SHP77 (cell line): ENCODE measurements at regions not wholly inside any gene's neighbourhood (a gene's known extent, or its start where the extent isn't known, plus 50 kb on each side); places are given as distances from the start of the nearest gene placed in this dataset.

Experiments used
- DNase-seq, 2 experiments: peaks; one replicate each; lab custom pipeline; 2025; lab: John Stamatoyannopoulos, UW

- DNase-seq = no peak
Observed at GRCh38 chr2:128874608-128875007, 555.9 kb upstream of the HS6ST1 start.

GRCh38 chr2:128876986-128877983 lies 558.6 kb upstream of the HS6ST1 start:
- DNase-seq = no peak

GRCh38 chr2:128879161-128879560 lies 560.5 kb upstream of the HS6ST1 start:
- DNase-seq = no peak

GRCh38 chr2:128894896-128895295 lies 576.2 kb upstream of the HS6ST1 start:
- peak in 1 of 2 experiments; percentile 2 for DNase-seq

- DNase-seq = no peak
Observed at GRCh38 chr2:128901572-128902391, 583.1 kb upstream of the HS6ST1 start.

- DNase-seq = no peak
Observed at GRCh38 chr2:128903637-128904036, 585.0 kb upstream of the HS6ST1 start.

GRCh38 chr2:128911276-128911675 lies 592.6 kb upstream of the HS6ST1 start:
- no peak for DNase-seq

GRCh38 chr2:128914320-128914719 lies 595.7 kb upstream of the HS6ST1 start:
- no peak for DNase-seq

GRCh38 chr2:128921751-128922150 lies 603.1 kb upstream of the HS6ST1 start:
- no peak for DNase-seq

GRCh38 chr2:128922154-128922553 lies 603.5 kb upstream of the HS6ST1 start:
- no peak for DNase-seq

GRCh38 chr2:128925631-128926030 lies 607.0 kb upstream of the HS6ST1 start:
- DNase-seq = no peak

- DNase-seq = no peak
Observed at GRCh38 chr2:128930101-128930500, 611.4 kb upstream of the HS6ST1 start.

GRCh38 chr2:128940378-128940777 lies 621.7 kb upstream of the HS6ST1 start:
- no peak for DNase-seq

- no peak for DNase-seq
Observed at GRCh38 chr2:128941751-128942150, 623.1 kb upstream of the HS6ST1 start.

- no peak for DNase-seq
Observed at GRCh38 chr2:128949360-128949759, 630.7 kb upstream of the HS6ST1 start.

- DNase-seq = no peak
Observed at GRCh38 chr2:128950758-128951157, 632.1 kb upstream of the HS6ST1 start.

- DNase-seq = no peak
Observed at GRCh38 chr2:128958241-128958640, 639.6 kb upstream of the HS6ST1 start.

- DNase-seq = no peak
Observed at GRCh38 chr2:128967646-128968045, 649.0 kb upstream of the HS6ST1 start.

GRCh38 chr2:128969374-128969773 lies 650.7 kb upstream of the HS6ST1 start:
- DNase-seq = no peak

GRCh38 chr2:128970332-128971116 lies 651.9 kb upstream of the HS6ST1 start:
- no peak for DNase-seq

GRCh38 chr2:128973566-128973965 lies 654.9 kb upstream of the HS6ST1 start:
- DNase-seq = no peak

- DNase-seq = no peak
Observed at GRCh38 chr2:128978212-128978611, 659.5 kb upstream of the HS6ST1 start.
